ENCODE measurements at regions not wholly inside any gene's neighbourhood (a gene's known extent, or its start where the extent isn't known, plus 50 kb on each side); places are given as distances from the start of the nearest gene placed in this dataset.

DNA sequence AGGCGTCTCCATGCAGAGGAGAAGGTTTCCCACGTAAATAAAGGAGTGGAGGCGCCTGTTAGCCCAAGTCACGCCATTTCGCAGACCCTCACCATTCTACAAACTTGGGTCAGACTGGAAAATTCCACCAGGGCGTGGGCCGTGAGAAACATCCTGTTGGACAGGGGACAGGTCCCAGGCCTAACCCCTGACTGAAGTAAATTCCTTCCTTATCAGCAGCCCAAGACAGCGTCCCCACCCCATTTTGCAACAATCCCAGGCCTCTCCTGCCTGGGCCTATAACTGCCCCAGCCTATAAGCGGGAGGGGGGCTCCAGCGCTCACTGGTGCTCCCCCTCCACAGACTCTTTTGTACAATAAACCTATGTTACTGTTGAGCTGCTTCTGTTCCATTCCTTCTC is 57.3 kb upstream of the CBLN2 start:
- DNase-seq (ENCODE audit: low spot score) = no peak
